GM20000 (cell line): ENCODE measurements at regions not wholly inside any gene's neighbourhood (a gene's known extent, or its start where the extent isn't known, plus 50 kb on each side); places are given as distances from the start of the nearest gene placed in this dataset.

Experiments
- DNase-seq: peaks from one replicate; pipeline ENCODE4 v3.0.0; 2012; ENCODE audit warnings: low spot score
- CTCF ChIP-seq: IDR thresholded peaks from 2 replicates; pipeline ENCODE4 v1.5.1; 2012; ENCODE audit warnings: mild to moderate bottlenecking, control low read depth; ENCODE audit errors: extremely low read depth, missing control alignments

GRCh38 chr13:56393549-56393948 is 747.2 kb upstream of the PRR20A start:
- DNase-seq: no peak
- TF ChIP-seq CTCF: no peak

GRCh38 chr13:56396318-56396717 is 744.4 kb upstream of the PRR20A start:
- TF ChIP-seq CTCF: no peak
- no peak for DNase-seq

DNA sequence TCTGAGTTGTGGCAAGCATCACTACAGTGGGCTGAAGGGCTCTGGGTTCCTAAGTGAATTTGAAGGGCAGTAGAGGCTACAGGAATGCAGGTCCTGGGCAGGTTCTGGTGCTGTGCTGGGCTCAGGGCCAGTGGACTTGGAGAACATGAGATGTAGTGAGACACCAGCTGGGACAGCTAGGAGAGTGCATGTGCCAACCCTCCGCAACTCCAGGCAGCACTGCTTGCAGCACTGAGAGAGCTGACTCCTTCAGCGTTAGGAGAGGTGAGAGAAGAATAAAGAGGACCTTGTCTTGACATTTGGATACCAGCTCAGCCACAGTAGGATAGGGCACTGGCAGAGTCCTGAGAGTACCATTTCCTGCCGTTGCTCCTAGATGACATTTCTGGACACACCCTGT is 739.9 kb upstream of the PRR20A start:
- DNase-seq: no peak

GRCh38 chr13:56412856-56413255 is 727.9 kb upstream of the PRR20A start:
- DNase-seq: no peak
- no peak for TF ChIP-seq CTCF

More for the DNA sequence above, 739.9 kb upstream of the PRR20A start:
- TF ChIP-seq CTCF: no peak

- TF ChIP-seq CTCF: no peak
- no peak for DNase-seq
Measured at GRCh38 chr13:56424246-56424645, 716.5 kb upstream of the PRR20A start.

GRCh38 chr13:56457535-56458190 is 683.1 kb upstream of the PRR20A start:
- no peak for DNase-seq

GRCh38 chr13:56459286-56459685 is 681.4 kb upstream of the PRR20A start:
- TF ChIP-seq CTCF: no peak

More at GRCh38 chr13:56457535-56458190, 683.1 kb upstream of the PRR20A start:
- no peak for TF ChIP-seq CTCF

More at GRCh38 chr13:56459286-56459685, 681.4 kb upstream of the PRR20A start:
- no peak for DNase-seq
